ENCODE measurements at regions not wholly inside any gene's neighbourhood (a gene's known extent, or its start where the extent isn't known, plus 50 kb on each side); places are given as distances from the start of the nearest gene placed in this dataset.

GRCh38 chr11:116414357-116414880, 358.4 kb downstream of the BUD13 start:
- TF ChIP-seq EP300 (IDR thresholded peaks at IDR 0.05) (no peak), SMC3 (IDR thresholded peaks at IDR 0.05) (no peak), CTCF (IDR thresholded peaks at IDR 0.05) (no peak)
